Hepatocyte (in vitro differentiated cells): ENCODE measurements at regions not wholly inside any gene's neighbourhood (a gene's known extent, or its start where the extent isn't known, plus 50 kb on each side); places are given as distances from the start of the nearest gene placed in this dataset.
A peak's percentile ranks its signal among the peaks of the same experiment; 100 is the strongest.

Source experiments
- DNase-seq: peaks from one replicate; pipeline ENCODE4 v3.0.0-alpha.2; 2016; ENCODE audit warnings: low spot score
- H2AFZ ChIP-seq: fragments of 200-600 bp; sonication (generic); 2 replicates; pipeline ENCODE4 v1.6.0; 2016; ENCODE audit warnings: antibody characterized with exemption, mild to moderate bottlenecking
- H3K27ac ChIP-seq: fragments of 200-600 bp; sonication (generic); 2 replicates; pipeline ENCODE4 v1.5.1; 2016; ENCODE audit warnings: mild to moderate bottlenecking
- H3K27me3 ChIP-seq: fragments of 200-600 bp; sonication (generic); 2 replicates; pipeline ENCODE4 v1.6.1; 2016
- H3K36me3 ChIP-seq: fragments of 200-600 bp; sonication (generic); replicated peaks from 2 replicates; pipeline ENCODE4 v1.5.1; 2016; ENCODE audit warnings: low read depth; ENCODE audit not compliant: insufficient read depth
- H3K4me1 ChIP-seq: fragments of 200-600 bp; sonication (generic); 2 replicates; pipeline ENCODE4 v1.5.1; 2016; ENCODE audit warnings: mild to moderate bottlenecking, moderate library complexity; ENCODE audit not compliant: insufficient read depth
- H3K4me2 ChIP-seq: fragments of 200-600 bp; sonication (generic); 2 replicates; pipeline ENCODE4 v1.6.0; 2016
- H3K4me3 ChIP-seq: fragments of 200-600 bp; sonication (generic); 2 replicates; pipeline ENCODE4 v1.5.1; 2016; ENCODE audit warnings: mild to moderate bottlenecking
- H3K79me2 ChIP-seq: fragments of 200-600 bp; sonication (generic); 2 replicates; pipeline ENCODE4 v1.6.0; 2017; ENCODE audit warnings: mild to moderate bottlenecking
- H3K9me2 ChIP-seq: fragments of 200-600 bp; sonication (generic); replicated peaks from 2 replicates; pipeline ENCODE4 v1.6.0; 2017; ENCODE audit warnings: mild to moderate bottlenecking; ENCODE audit not compliant: insufficient read depth
- H3K9me3 ChIP-seq: fragments of 200-600 bp; sonication (generic); 2 replicates; pipeline ENCODE4 v1.5.1; 2016; ENCODE audit warnings: low read depth, mild to moderate bottlenecking
- H4K20me1 ChIP-seq: fragments of 200-600 bp; sonication (generic); 2 replicates; pipeline ENCODE4 v1.6.0; 2016; ENCODE audit warnings: mild to moderate bottlenecking; ENCODE audit not compliant: insufficient read depth, poor library complexity, severe bottlenecking
- CTCF ChIP-seq: fragments of 200-600 bp; sonication (generic); IDR thresholded peaks from 2 replicates; pipeline ENCODE4 v1.5.1; 2016; ENCODE audit warnings: antibody characterized with exemption, mild to moderate bottlenecking; ENCODE audit not compliant: poor library complexity
- EZH2 ChIP-seq: fragments of 200-600 bp; sonication (generic); IDR thresholded peaks from 2 replicates; pipeline ENCODE4 v1.6.1; 2016; ENCODE audit warnings: antibody characterized with exemption, mild to moderate bottlenecking, borderline replicate concordance
- EZH2phosphoT487 ChIP-seq: fragments of 200-600 bp; sonication (generic); IDR thresholded peaks from one replicate; pipeline ENCODE4 v1.6.1; 2018; ENCODE audit warnings: antibody characterized with exemption, mild to moderate bottlenecking, low read depth, moderate library complexity; ENCODE audit not compliant: unreplicated experiment, severe bottlenecking
- WGBS: methylation state at CpG from one replicate; pipeline ENCODE4 v1.1.6; 2016; ENCODE audit warnings: low lambda C conversion rate; ENCODE audit errors: missing lambda C conversion rate; 5-methylcytosine and 5-hydroxymethylcytosine counted together

GRCh38 chr13:39133781-39134180 is 95.5 kb downstream of the NHLRC3 start:
- H3K79me2 ChIP-seq = no peaks in the 10 kb centered on the region
- no peak for TF ChIP-seq CTCF
- TF ChIP-seq EZH2phosphoT487 = no peak
- no peak for TF ChIP-seq EZH2
- no peaks in the 10 kb centered on the region for H3K9me3 ChIP-seq
- no peaks in the 10 kb centered on the region for H3K4me1 ChIP-seq
- H3K9me2 ChIP-seq = no peaks in the 10 kb centered on the region
- 83% methylated on average over 3 of the region's 3 CpGs for WGBS
- no peak overlapping the region for H3K4me3 ChIP-seq
- no peak for DNase-seq
- H3K27me3 ChIP-seq = no peaks in the 10 kb centered on the region
- H2AFZ ChIP-seq = no peak overlapping the region
- H3K36me3 ChIP-seq = no peaks in the 10 kb centered on the region
- no peak overlapping the region for H3K27ac ChIP-seq
- H3K4me2 ChIP-seq = no peak overlapping the region
- no peaks in the 10 kb centered on the region for H4K20me1 ChIP-seq

DNA sequence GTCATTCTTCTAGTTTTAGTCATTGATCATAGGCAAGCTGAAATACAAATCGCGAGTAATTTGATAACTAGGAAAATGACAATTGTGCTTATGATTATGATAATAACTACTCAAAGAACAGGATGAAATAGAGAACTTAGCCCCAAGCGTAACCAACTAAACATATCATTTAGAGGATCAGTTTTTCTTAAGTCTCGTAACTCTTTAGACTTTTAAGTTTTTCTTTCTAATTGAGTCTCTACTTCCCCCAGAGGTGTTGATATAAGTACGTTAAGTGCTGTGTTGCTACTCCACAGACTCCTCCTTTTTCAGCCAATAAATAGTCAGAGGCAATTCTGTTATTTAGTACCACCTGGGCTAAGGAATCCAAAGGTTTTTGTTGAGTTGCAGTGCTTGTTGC is 96.3 kb downstream of the NHLRC3 start:
- Histone ChIP-seq H2AFZ (no peak overlapping the region), H3K9me3 (no peaks in the 10 kb centered on the region), H3K4me3 (no peak overlapping the region), H3K27ac (no peak overlapping the region), H3K9me2 (no peaks in the 10 kb centered on the region), H4K20me1 (no peaks in the 10 kb centered on the region), H3K36me3 (no peaks in the 10 kb centered on the region), H3K27me3 (no peaks in the 10 kb centered on the region), H3K4me1 (no peaks in the 10 kb centered on the region), H3K79me2 (no peaks in the 10 kb centered on the region), H3K4me2 (no peak overlapping the region)
- WGBS = 75% methylated on average over 5 of the region's 5 CpGs
- TF ChIP-seq CTCF (no peak), EZH2 (no peak), EZH2phosphoT487 (no peak)
- DNase-seq = no peak

- Histone ChIP-seq H3K4me3 (no peak overlapping the region), H3K9me3 (no peaks in the 10 kb centered on the region), H3K4me1 (no peaks in the 10 kb centered on the region), H4K20me1 (no peaks in the 10 kb centered on the region), H3K27me3 (peaks cover 21% of the 10 kb centered on the region), H3K79me2 (no peaks in the 10 kb centered on the region), H3K4me2 (no peak overlapping the region), H3K9me2 (no peaks in the 10 kb centered on the region), H3K27ac (no peak overlapping the region), H2AFZ (no peak overlapping the region), H3K36me3 (no peaks in the 10 kb centered on the region)
- WGBS = 41% methylated on average over 2 of the region's 2 CpGs
- TF ChIP-seq EZH2 (no peak), EZH2phosphoT487 (no peak), CTCF (no peak)
- no peak for DNase-seq
Measured at GRCh38 chr13:39144391-39144790, 106.1 kb downstream of the NHLRC3 start.

GRCh38 chr13:39144941-39145533 is 106.8 kb downstream of the NHLRC3 start:
- WGBS = 25% methylated on average over 8 of the region's 8 CpGs
- H4K20me1 ChIP-seq = no peaks in the 10 kb centered on the region
- no peaks in the 10 kb centered on the region for H3K9me3 ChIP-seq
- H3K27me3 ChIP-seq = peaks cover 21% of the 10 kb centered on the region
- no peaks in the 10 kb centered on the region for H3K79me2 ChIP-seq
- H3K4me1 ChIP-seq = no peaks in the 10 kb centered on the region
- no peak overlapping the region for H3K4me3 ChIP-seq
- H2AFZ ChIP-seq = no peak overlapping the region
- H3K27ac ChIP-seq = no peak overlapping the region
- peak; percentile 73 for DNase-seq
- TF ChIP-seq EZH2phosphoT487 (no peak), CTCF (peak; percentile 72)
- no peak overlapping the region for H3K4me2 ChIP-seq
- no peaks in the 10 kb centered on the region for H3K9me2 ChIP-seq
- no peaks in the 10 kb centered on the region for H3K36me3 ChIP-seq
